ENCODE measurements at regions not wholly inside any gene's neighbourhood (a gene's known extent, or its start where the extent isn't known, plus 50 kb on each side); places are given as distances from the start of the nearest gene placed in this dataset.
"Not testable (repeated sequence)": the region's sequence is repeated elsewhere in the genome, so short reads cannot be mapped to it uniquely, and the experiment has no call there.

DNA sequence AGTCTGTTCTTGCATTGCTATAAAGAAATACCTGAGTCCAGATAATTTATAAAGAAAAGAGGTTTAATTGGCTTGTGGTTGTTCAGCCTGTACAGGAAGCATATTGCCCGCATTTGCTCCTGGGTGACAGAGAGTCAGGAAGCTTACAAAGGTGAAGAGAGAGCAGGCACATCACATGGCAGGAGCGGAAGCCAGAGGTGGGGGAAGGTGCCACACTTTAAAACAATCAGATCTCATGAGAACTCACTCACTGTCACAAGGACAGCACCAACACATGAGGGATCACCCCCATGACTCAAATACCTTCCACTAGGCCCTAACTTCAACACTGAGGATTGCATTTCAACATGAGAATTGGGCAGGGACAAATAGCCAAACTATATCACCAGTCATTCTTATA is 124.8 kb upstream of the COL5A2 start:
- Histone ChIP-seq H3K27me3 (ENCODE audit: control insufficient read depth in 3 of 3, insufficient read depth in 3 of 3, low read length in 3 of 3) (no peaks in the 10 kb centered on the region), H3K9ac (ENCODE audit: low read depth in 1 of 3, low read length in 3 of 3) (no peak overlapping the region), H3K36me3 (ENCODE audit: control insufficient read depth in 3 of 3, insufficient read depth in 3 of 3, low read length in 3 of 3) (no peaks in the 10 kb centered on the region), H3K9me3 (ENCODE audit: control insufficient read depth in 3 of 3, low read length in 3 of 3) (no peaks in the 10 kb centered on the region), H3K4me3 (ENCODE audit: low read length in 3 of 3) (no peak overlapping the region), H3K4me1 (ENCODE audit: control insufficient read depth in 3 of 3, insufficient read depth in 3 of 3, low read length in 3 of 3) (no peaks in the 10 kb centered on the region), H3K27ac (ENCODE audit: low read depth, low read length) (no peak overlapping the region)

DNA sequence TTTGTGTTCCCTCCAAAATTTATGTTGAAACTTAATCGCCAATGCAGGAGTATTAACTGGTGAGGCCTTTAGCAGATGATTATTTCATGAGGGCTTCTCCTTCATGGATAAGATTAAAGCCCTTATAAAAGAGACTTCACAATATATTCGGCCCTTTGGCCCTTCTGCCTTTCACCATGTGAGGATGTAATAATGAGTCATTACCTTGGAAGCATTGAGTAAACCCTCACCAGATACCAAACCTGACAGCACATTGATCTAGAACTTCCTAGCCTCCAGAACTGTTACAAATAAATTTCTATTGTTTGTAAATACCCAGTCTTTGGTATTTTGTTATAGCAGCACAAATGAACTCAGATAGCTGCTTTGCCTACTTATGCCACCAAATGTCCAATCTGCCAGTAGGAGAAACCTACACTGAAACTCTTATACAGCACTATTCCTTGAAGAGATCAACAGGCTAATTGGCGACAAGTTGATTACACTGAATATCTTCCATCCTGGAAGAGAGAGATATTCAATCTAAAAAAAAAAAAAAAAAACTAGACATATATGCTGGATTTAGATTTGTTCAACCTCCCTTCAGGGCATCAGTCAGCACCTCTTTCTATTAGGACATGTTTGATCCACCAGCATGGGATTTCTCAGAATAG is 125.9 kb upstream of the COL5A2 start:
- Histone ChIP-seq H3K4me1 (ENCODE audit: control insufficient read depth in 3 of 3, insufficient read depth in 3 of 3, low read length in 3 of 3) (no peaks in the 10 kb centered on the region), H3K9ac (ENCODE audit: low read depth in 1 of 3, low read length in 3 of 3) (no peak overlapping the region), H3K27me3 (ENCODE audit: control insufficient read depth in 3 of 3, insufficient read depth in 3 of 3, low read length in 3 of 3) (no peaks in the 10 kb centered on the region), H3K27ac (ENCODE audit: low read depth, low read length) (no peak overlapping the region), H3K9me3 (ENCODE audit: control insufficient read depth in 3 of 3, low read length in 3 of 3) (no peaks in the 10 kb centered on the region), H3K36me3 (ENCODE audit: control insufficient read depth in 3 of 3, insufficient read depth in 3 of 3, low read length in 3 of 3) (no peaks in the 10 kb centered on the region), H3K4me3 (ENCODE audit: low read length in 3 of 3) (no peak overlapping the region)

DNA sequence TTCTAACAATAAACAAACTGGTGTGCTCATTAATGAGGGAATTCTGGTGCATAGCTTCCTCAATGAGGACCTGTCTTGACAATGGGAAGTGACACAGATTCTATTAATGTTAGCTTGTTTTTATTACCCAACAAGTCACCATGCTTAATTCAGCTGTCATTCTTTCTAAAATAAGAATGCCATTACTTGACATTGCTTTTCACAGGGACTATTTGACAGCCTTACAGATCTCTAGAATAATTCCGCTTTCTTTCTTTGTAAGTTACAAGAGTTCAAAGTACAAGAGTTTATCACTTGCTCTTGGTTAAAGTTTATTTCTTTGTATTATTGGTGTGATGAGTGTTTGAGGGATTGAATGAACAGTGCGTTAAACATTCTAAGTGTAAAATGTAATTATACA is 127.0 kb upstream of the COL5A2 start:
- Histone ChIP-seq H3K27ac (ENCODE audit: low read depth, low read length) (no peak overlapping the region), H3K27me3 (ENCODE audit: control insufficient read depth in 3 of 3, insufficient read depth in 3 of 3, low read length in 3 of 3) (no peaks in the 10 kb centered on the region), H3K9ac (ENCODE audit: low read depth in 1 of 3, low read length in 3 of 3) (no peak overlapping the region), H3K9me3 (ENCODE audit: control insufficient read depth in 3 of 3, low read length in 3 of 3) (no peaks in the 10 kb centered on the region), H3K4me1 (ENCODE audit: control insufficient read depth in 3 of 3, insufficient read depth in 3 of 3, low read length in 3 of 3) (no peaks in the 10 kb centered on the region), H3K4me3 (ENCODE audit: low read length in 3 of 3) (no peak overlapping the region), H3K36me3 (ENCODE audit: control insufficient read depth in 3 of 3, insufficient read depth in 3 of 3, low read length in 3 of 3) (no peaks in the 10 kb centered on the region)

DNA sequence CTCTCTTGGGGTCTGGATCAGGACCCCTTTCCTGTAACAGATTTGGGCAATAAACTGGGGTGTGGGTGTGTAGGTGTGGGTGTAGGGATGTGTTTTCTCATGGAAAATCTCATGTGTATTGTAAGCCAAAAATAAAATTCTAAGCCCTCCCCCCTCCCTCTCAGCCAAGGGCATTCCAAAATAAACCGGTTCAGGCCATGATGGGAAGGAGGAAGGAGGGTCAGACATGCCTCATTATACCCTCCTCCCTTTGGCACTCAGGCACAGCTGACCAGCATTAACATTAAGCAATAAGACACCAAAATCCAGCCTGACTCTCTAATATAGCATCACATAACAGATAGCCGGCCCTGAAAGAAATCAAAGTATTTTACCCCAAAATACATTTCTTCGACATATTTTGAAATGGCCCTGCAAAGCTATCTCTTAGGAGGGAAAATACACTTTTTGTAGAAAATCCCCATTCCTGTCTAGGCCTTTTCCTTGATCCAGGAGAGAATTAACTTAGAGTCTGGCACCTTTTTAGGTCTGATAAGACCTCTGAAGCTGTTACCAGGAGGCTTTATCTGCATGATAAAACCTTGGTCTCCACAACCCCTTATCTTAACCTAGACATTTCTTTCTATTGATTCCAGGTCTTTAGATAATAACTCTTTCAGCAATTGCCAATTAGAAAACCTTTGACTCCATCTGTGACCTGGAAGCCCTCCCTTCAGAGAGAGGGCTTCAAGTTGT is 128.7 kb upstream of the COL5A2 start:
- H3K4me3 ChIP-seq (ENCODE audit: low read length in 3 of 3): no peak overlapping the region
- H3K9me3 ChIP-seq (ENCODE audit: control insufficient read depth in 3 of 3, low read length in 3 of 3): no peaks in the 10 kb centered on the region
- no peaks in the 10 kb centered on the region for H3K4me1 ChIP-seq (ENCODE audit: control insufficient read depth in 3 of 3, insufficient read depth in 3 of 3, low read length in 3 of 3)
- no peak overlapping the region for H3K27ac ChIP-seq (ENCODE audit: low read depth, low read length)
- no peak overlapping the region for H3K9ac ChIP-seq (ENCODE audit: low read depth in 1 of 3, low read length in 3 of 3)
- no peaks in the 10 kb centered on the region for H3K36me3 ChIP-seq (ENCODE audit: control insufficient read depth in 3 of 3, insufficient read depth in 3 of 3, low read length in 3 of 3)
- no peaks in the 10 kb centered on the region for H3K27me3 ChIP-seq (ENCODE audit: control insufficient read depth in 3 of 3, insufficient read depth in 3 of 3, low read length in 3 of 3)

DNA sequence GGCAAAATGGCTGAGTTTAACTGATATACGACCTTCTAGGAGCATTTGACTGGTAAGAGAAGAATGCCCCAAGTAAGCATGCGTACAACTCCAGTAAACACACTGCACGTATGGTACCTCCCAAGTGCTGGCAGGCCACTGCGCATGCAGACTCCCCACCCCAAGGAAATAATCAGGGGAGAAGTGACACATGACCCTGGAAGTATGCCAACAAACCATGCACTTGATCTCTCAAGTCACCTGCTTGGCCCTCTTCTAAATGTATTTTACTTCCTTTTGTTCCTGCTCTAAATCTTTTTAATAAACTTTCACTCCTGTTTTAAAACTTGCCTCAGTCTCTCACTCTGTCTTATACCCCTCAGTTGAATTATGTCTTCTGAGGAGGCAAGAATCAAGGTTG is 129.8 kb upstream of the COL5A2 start:
- Histone ChIP-seq H3K4me1 (ENCODE audit: control insufficient read depth in 3 of 3, insufficient read depth in 3 of 3, low read length in 3 of 3) (no peaks in the 10 kb centered on the region), H3K27me3 (ENCODE audit: control insufficient read depth in 3 of 3, insufficient read depth in 3 of 3, low read length in 3 of 3) (no peaks in the 10 kb centered on the region), H3K9ac (ENCODE audit: low read depth in 1 of 3, low read length in 3 of 3) (no peak overlapping the region), H3K36me3 (ENCODE audit: control insufficient read depth in 3 of 3, insufficient read depth in 3 of 3, low read length in 3 of 3) (no peaks in the 10 kb centered on the region), H3K4me3 (ENCODE audit: low read length in 3 of 3) (no peak overlapping the region), H3K9me3 (ENCODE audit: control insufficient read depth in 3 of 3, low read length in 3 of 3) (no peaks in the 10 kb centered on the region), H3K27ac (ENCODE audit: low read depth, low read length) (no peak overlapping the region)

DNA sequence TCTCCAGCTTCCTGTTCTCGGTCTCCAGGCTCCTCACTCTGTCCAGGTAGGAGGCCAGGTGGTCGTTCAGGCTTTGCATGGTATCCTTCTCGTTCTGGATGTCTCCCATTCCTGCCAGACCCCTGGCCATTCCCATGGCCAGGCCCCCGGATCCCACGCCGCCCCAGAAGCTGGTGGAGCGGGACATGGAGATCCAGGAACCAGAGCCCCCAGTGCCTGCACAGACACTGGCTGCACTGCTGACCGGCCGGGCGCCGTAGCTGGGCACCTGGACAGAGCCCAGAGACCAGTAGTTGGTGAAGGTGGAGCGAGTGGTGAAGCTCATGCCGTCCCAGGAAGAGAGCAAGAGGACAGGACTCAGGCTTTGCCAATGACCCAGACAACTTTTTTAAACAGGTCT is 129.1 kb upstream of the WDR75 start:
- H3K9me3 ChIP-seq (ENCODE audit: control insufficient read depth in 3 of 3, low read length in 3 of 3): no peaks in the 10 kb centered on the region
- no peak overlapping the region for H3K9ac ChIP-seq (ENCODE audit: low read depth in 1 of 3, low read length in 3 of 3)
- H3K4me1 ChIP-seq (ENCODE audit: control insufficient read depth in 3 of 3, insufficient read depth in 3 of 3, low read length in 3 of 3): no peaks in the 10 kb centered on the region

DNA sequence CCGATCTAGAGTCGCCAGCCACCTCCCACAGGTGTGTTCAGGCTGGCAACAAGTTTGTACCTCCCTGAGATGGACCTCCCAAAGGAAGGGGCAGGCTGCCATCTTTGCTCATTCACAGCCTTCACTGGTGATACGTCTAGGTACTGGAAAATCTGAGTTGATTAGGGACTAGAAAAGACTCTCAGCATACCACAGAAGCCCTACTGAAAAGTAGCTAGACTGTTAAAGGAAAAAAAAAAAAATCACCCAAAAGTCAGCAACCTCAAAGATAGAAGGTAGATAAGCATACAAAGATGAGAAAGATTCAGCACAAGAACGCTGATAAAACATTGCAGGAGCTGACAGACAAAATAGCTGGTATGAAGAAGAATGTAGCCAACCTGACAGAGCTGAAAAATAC is 128.6 kb upstream of the WDR75 start:
- no peaks in the 10 kb centered on the region for H3K9me3 ChIP-seq (ENCODE audit: control insufficient read depth in 3 of 3, low read length in 3 of 3)
- no peak overlapping the region for H3K4me3 ChIP-seq (ENCODE audit: low read length in 3 of 3)
- no peaks in the 10 kb centered on the region for H3K4me1 ChIP-seq (ENCODE audit: control insufficient read depth in 3 of 3, insufficient read depth in 3 of 3, low read length in 3 of 3)
- H3K9ac ChIP-seq (ENCODE audit: low read depth in 1 of 3, low read length in 3 of 3): no peak overlapping the region
- H3K36me3 ChIP-seq (ENCODE audit: control insufficient read depth in 3 of 3, insufficient read depth in 3 of 3, low read length in 3 of 3): no peaks in the 10 kb centered on the region
- no peaks in the 10 kb centered on the region for H3K27me3 ChIP-seq (ENCODE audit: control insufficient read depth in 3 of 3, insufficient read depth in 3 of 3, low read length in 3 of 3)
- no peak overlapping the region for H3K27ac ChIP-seq (ENCODE audit: low read depth, low read length)

More for the DNA sequence above, 129.1 kb upstream of the WDR75 start:
- Histone ChIP-seq H3K36me3 (ENCODE audit: control insufficient read depth in 3 of 3, insufficient read depth in 3 of 3, low read length in 3 of 3) (no peaks in the 10 kb centered on the region), H3K27ac (ENCODE audit: low read depth, low read length) (no peak overlapping the region), H3K27me3 (ENCODE audit: control insufficient read depth in 3 of 3, insufficient read depth in 3 of 3, low read length in 3 of 3) (no peaks in the 10 kb centered on the region), H3K4me3 (ENCODE audit: low read length in 3 of 3) (no peak overlapping the region)

DNA sequence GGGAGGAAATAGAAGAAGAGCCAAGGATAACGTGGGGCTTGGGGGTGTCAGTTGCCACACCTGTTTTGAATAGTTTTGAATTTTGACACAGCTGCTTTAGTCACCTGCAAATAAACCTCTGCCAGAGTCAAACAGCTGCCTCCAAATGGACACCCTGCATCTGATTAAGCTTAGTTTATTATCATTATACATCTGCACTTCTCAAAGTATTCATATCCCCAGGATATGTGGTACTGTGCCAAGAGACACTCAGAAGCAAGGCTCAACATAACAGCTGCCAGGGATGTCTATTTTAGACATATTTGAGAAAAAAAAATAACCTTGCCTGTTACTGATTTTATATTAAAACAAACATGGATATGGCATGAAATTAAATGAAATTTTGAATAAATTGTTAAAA is 122.5 kb upstream of the WDR75 start:
- Histone ChIP-seq H3K9me3 (ENCODE audit: control insufficient read depth in 3 of 3, low read length in 3 of 3) (no peaks in the 10 kb centered on the region), H3K4me3 (ENCODE audit: low read length in 3 of 3) (no peak overlapping the region), H3K9ac (ENCODE audit: low read depth in 1 of 3, low read length in 3 of 3) (no peak overlapping the region), H3K36me3 (ENCODE audit: control insufficient read depth in 3 of 3, insufficient read depth in 3 of 3, low read length in 3 of 3) (no peaks in the 10 kb centered on the region), H3K4me1 (ENCODE audit: control insufficient read depth in 3 of 3, insufficient read depth in 3 of 3, low read length in 3 of 3) (no peaks in the 10 kb centered on the region), H3K27me3 (ENCODE audit: control insufficient read depth in 3 of 3, insufficient read depth in 3 of 3, low read length in 3 of 3) (no peaks in the 10 kb centered on the region), H3K27ac (ENCODE audit: low read depth, low read length) (no peak overlapping the region)

DNA sequence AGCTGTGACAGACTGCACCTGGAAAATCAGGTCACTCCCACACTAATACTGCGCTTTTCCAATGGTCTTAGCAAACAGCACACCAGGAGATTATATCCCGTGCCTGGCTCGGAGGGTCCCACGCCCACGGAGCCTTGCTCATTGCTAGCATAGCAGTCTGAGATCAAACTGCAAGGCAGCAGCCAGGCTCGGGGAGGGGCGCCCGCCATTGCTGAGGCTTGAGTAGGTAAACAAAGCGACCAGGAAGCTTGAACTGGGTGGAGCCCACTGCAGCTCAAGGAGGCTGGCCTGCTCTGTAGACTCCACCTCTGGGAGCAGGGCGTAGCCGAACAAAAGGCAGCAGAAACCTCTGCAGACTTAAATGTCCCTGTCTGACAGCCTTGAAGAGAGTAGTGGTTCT is 121.8 kb upstream of the WDR75 start:
- H3K36me3 ChIP-seq (ENCODE audit: control insufficient read depth in 3 of 3, insufficient read depth in 3 of 3, low read length in 3 of 3); H3K27me3 ChIP-seq (ENCODE audit: control insufficient read depth in 3 of 3, insufficient read depth in 3 of 3, low read length in 3 of 3); H3K4me3 ChIP-seq (ENCODE audit: low read length in 3 of 3); H3K9me3 ChIP-seq (ENCODE audit: control insufficient read depth in 3 of 3, low read length in 3 of 3); H3K4me1 ChIP-seq (ENCODE audit: control insufficient read depth in 3 of 3, insufficient read depth in 3 of 3, low read length in 3 of 3); H3K9ac ChIP-seq (ENCODE audit: low read depth in 1 of 3, low read length in 3 of 3); H3K27ac ChIP-seq (ENCODE audit: low read depth, low read length): not testable (repeated sequence)

DNA sequence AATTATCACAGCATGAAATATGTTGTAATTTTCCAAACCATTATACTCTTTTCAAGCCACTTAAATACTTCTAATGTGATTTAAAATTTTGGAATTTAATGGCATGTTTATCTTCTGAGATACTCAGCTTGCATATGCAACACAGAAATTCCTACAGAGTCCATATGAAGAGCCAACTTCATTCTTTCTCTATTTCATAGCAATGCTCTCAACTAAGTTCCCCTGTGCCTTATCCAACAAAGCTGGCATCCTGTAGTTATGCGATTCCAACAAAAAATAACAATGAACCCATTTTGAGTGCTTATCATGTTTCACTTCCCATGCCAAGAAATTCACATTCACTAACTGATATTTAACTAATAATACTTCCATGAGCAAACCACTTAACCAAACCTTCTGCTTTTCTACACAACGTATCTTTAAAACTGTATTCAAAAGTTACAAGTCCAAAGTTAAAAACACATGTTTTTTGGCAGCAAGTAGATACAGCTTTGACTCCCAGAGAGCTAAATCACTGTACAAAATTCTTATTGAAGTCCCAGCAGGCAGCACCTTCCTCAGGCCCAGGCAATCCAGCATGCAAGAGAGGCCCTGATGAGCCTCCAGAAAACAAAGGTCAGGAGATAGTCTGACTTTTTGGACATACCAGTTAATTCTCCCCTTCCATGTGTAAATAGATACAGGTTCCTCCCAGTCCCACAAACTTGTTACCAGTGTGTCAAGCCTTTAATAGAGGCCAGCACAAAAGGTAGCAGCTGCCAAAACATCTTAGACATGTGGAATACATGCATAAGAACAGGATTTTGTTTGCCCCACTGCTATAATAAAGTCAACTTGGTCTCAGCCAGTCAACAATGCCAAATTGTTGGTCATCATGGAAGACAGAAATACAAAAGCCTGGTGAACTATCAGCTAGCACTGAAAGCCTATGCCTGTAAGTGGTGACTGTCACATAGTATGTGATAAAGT is 113.1 kb upstream of the WDR75 start:
- no peak overlapping the region for H3K9ac ChIP-seq (ENCODE audit: low read depth in 1 of 3, low read length in 3 of 3)
- H3K36me3 ChIP-seq (ENCODE audit: control insufficient read depth in 3 of 3, insufficient read depth in 3 of 3, low read length in 3 of 3): no peaks in the 10 kb centered on the region
- no peaks in the 10 kb centered on the region for H3K9me3 ChIP-seq (ENCODE audit: control insufficient read depth in 3 of 3, low read length in 3 of 3)
- no peak overlapping the region for H3K27ac ChIP-seq (ENCODE audit: low read depth, low read length)
- H3K4me3 ChIP-seq (ENCODE audit: low read length in 3 of 3): no peak overlapping the region
- H3K4me1 ChIP-seq (ENCODE audit: control insufficient read depth in 3 of 3, insufficient read depth in 3 of 3, low read length in 3 of 3): peaks cover 0 to 2% (median 0%) of the 10 kb centered on the region in 3 donors
- H3K27me3 ChIP-seq (ENCODE audit: control insufficient read depth in 3 of 3, insufficient read depth in 3 of 3, low read length in 3 of 3): no peaks in the 10 kb centered on the region

Data from skeletal muscle tissue (tissue), 3 donors.